SHP77 (cell line): ENCODE measurements at regions not wholly inside any gene's neighbourhood (a gene's known extent, or its start where the extent isn't known, plus 50 kb on each side); places are given as distances from the start of the nearest gene placed in this dataset.

Experiments used
- DNase-seq, 2 experiments: peaks; one replicate each; lab custom pipeline; 2025; lab: John Stamatoyannopoulos, UW

GRCh38 chr19:30741566-30741965 is 369.4 kb downstream of the ZNF536 start:
- DNase-seq = no peak

DNA sequence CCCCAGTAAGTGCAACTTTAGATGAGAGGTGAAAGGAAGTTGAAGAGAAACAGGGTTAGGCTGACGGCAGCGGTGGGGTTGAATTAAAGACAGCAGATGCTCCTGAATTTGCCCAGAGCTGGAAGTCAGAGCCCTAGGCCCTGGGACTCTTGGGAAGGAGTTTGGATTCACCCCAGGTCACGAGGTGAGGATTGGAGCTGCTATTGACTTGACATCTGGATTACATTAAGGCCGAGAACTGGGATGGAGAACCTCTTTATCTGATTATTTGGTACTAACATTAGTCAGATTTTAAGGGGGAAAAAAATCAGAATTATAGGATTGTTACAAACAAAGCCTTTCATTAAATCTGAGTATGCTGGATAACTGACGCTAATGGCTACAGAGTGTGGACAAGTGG is 367.2 kb downstream of the ZNF536 start:
- no peak for DNase-seq

DNA sequence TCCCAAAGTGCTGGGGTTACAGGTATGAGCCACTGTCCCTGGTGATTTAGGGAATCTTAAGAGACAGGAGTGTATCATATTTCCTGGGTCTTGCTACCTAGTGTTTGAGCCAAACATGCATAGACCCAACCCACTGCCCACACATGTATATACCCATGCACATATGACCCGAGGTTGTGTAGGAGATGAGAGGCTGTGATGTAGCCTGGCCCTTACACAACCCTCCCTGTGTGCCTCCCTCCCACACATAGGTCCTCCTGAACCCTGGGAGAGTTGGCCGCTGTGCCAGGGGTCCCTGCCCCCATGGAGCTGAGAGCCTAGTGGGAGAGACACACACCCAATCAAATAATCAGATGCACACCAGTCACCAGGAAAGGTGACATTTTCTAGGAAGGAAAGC is 365.9 kb downstream of the ZNF536 start:
- no peak for DNase-seq

DNA sequence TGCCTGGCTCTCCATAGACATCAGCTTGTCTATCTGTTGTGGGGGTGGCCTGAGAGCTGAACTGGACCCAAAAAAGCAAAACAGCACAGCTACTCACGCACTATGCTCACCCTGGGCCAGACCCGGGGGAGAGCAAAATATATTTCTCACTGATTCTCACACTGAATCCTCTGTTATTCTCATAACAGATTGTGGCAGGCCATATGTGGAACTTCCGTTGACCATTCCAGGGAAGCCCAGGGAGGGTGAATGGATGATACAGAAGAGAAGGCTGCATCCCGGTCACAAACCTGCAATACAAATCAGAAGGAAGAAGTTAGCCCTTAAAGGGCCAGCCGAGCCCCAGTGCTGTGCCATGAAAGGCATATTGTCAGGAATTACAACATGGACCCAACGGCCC is 362.5 kb downstream of the ZNF536 start:
- no peak for DNase-seq

GRCh38 chr19:30733826-30734550 is 361.8 kb downstream of the ZNF536 start:
- no peak for DNase-seq

DNA sequence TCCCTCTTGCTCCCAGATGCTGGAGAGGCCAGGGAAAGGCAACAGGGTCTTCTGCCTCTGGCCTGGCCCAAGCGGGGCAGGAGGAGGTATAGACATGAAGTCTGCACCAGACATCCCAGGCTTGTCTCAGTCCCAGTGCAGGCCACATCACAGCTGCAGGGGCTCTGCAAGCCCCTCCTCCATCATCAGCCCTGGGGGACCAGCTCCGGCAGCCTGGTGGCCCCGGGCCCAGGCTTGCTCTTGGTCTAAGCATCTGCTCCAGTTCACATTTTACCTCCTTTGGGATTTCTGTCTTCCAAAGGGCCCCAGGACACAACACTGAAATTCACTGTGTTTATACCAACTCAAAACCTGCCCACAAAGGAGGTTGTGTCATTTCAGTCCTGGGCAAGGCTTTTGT is 359.4 kb downstream of the ZNF536 start:
- no peak for DNase-seq

GRCh38 chr19:30729451-30729850 is 357.3 kb downstream of the ZNF536 start:
- no peak for DNase-seq

DNA sequence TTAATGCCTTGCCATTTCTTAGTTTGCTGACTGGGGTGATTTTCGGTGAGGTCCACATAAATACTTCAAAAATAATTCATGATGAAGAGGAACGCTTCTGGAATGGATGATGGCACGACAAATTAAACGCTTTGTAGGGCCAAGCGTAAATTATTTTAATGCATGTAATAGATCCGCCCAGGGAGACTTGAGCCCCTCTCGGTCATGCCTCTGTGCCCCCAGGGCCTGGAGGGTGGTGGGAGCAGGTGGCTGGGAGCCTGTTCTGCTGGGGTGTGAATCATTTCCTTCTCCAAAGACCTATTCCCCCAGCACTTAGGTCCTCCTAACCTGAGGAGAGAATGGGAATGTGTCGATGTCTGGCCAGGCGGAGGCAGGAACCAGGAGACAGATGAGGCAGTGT is 350.6 kb downstream of the ZNF536 start:
- no peak for DNase-seq

DNA sequence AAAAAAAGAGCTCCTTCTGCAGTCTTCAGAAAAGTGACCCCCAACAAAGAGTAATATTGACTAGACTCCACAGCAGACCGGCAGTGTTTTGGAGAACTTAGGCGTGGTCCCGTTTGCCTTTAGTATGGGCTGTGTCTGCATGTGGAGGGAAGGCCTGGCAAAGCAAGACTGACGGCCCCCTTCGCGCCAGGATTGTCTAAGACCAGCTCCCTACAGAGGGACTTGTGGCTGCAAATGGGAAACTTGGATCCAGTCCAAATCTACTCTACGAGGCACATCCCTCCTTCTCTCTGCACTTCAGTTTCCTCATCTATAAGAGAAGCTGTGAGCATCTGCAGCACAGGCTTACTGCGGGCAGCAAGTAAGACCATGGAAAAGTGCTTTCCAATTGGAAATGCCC is 350.0 kb downstream of the ZNF536 start:
- no peak for DNase-seq

GRCh38 chr19:30719999-30720345 is 347.8 kb downstream of the ZNF536 start:
- DNase-seq = no peak

GRCh38 chr19:30719189-30719998 is 347.2 kb downstream of the ZNF536 start:
- no peak for DNase-seq

- DNase-seq = no peak
Observed at GRCh38 chr19:30718707-30719106, 346.5 kb downstream of the ZNF536 start.

DNA sequence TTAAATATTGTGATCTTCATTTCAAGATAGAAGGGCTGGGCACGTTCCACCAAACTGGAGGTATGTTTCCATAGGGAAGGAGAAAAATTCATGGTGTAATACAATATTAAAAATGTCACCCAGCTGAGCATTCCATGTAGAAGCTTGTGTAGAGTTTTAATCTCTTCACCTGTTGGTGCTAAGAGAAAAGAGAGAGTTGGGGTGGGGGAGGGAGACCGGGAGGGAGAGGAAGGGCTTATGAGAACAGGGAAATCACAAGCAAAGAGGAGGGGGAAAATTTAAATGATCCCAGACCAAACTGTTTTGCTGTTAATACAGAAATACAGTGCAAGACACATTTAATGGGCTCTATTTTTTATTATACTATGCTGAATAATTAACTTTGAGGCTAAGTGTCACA is 345.8 kb downstream of the ZNF536 start:
- no peak for DNase-seq

DNA sequence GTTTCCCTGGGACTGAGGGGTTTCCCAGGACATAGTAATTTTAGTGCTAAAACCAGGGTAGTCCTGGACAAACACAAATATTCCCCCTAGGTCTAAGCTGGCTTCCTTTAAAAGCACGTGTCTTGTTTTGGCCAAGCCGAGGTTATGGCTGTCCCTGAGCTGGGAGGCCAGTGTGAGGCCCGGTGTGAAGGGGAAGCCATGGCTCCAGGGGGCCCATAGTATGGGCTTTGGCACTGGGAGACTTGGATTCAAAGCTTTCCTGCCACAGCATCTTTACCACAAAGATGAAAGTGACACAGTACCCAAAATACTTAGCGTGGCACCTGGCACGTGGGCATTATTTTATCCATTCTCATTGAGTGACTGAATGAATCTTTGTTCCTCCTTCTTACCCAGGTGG is 345.2 kb downstream of the ZNF536 start:
- DNase-seq = no peak

DNA sequence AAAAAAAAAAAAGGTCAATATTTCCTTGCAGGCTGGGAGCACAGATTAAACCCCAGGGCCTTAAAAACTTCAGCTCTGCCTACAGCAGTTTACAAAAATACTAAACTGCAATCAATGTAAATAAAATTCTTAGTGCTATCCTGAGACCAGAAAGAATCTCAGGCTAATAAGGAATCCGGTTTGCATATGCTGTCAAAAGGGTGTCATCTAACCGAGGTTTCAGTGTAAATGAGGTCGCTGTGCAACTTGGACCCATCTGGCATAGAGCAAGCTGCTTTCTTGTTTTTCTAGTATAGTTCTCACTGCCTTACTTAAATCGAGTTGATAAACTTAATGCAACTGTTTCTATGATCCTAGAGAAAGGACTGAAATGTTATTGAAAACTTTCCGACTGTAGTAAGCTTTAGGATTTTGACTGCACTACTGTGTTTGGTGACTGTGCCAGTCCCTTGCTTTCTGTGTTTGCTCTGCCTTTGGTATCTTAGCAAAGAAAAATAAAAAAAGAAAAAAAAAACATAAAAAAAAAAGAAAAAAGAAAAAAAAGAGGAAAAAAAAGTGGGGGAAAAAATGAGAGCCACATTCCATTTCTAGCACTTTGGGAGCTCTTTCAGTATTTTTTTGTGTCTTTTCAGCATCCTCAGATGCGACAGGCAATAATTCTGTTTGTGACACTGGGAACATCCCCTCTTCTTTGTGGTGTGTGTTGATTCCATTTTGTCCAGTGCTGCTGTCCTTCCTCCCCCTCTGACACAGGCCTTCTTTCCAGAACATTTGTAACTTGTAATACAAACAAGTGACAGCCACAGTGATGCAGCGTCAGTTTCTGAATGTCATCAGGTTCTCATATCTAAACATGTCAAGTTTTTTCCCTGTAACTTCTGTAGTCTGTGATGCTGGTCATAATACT is 340.5 kb downstream of the ZNF536 start:
- no peak for DNase-seq

- DNase-seq = no peak
Observed at GRCh38 chr19:30711826-30712225, 339.6 kb downstream of the ZNF536 start.

- DNase-seq = no peak
Observed at GRCh38 chr19:30711296-30711695, 339.1 kb downstream of the ZNF536 start.

- DNase-seq = no peak
Observed at GRCh38 chr19:30710721-30711120, 338.5 kb downstream of the ZNF536 start.

GRCh38 chr19:30708416-30709178 is 336.4 kb downstream of the ZNF536 start:
- DNase-seq = no peak

DNA sequence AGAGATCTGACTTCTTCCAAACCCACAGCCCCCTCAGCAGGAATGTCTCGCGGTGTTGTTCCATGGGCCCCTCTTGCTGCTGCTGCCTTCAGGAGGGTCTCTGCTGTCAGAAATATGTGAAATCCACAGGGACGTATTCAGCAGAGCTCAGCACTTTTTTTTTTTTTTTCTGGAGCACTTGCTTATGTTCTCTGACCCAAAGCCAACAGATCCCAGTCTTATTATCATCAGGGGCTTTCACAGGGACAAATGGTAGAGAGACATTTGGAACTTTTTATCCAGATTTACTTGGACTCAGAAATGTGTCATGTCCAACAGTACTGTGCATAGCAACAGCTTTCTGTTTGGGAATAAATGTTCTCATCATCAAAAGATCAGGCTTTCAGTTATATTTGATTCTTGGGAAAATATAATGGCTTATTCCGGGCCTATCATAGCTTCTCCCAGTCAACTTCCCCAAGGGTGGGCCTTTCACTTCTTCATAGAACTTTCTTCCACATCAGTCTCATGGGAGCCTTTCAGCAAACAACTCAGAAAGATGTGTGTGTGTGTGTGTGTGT is 332.7 kb downstream of the ZNF536 start:
- DNase-seq = no peak

- DNase-seq = no peak
Observed at GRCh38 chr19:30703645-30704044, 331.5 kb downstream of the ZNF536 start.

- no peak for DNase-seq
Observed at GRCh38 chr19:30701178-30701577, 329.0 kb downstream of the ZNF536 start.
